IPS-20b (cell line): ENCODE measurements at regions not wholly inside any gene's neighbourhood (a gene's known extent, or its start where the extent isn't known, plus 50 kb on each side); places are given as distances from the start of the nearest gene placed in this dataset.

Source experiments
- H3K27ac ChIP-seq: one replicate; pipeline ENCODE4 v1.5.1; 2013; ENCODE audit warnings: low read length
- H3K27me3 ChIP-seq: 2 replicates; pipeline ENCODE4 v1.6.1; 2013; ENCODE audit warnings: mild to moderate bottlenecking, low read length, inconsistent platforms; ENCODE audit not compliant: insufficient read depth
- H3K36me3 ChIP-seq: 2 replicates; pipeline ENCODE4 v1.6.1; 2013; ENCODE audit warnings: low read depth, mild to moderate bottlenecking, inconsistent platforms, low read length, moderate library complexity; ENCODE audit not compliant: insufficient read depth
- H3K4me1 ChIP-seq: 2 replicates; pipeline ENCODE4 v1.6.1; 2013; ENCODE audit warnings: mild to moderate bottlenecking, control low read depth, inconsistent platforms, low read length, moderate library complexity; ENCODE audit not compliant: insufficient read depth
- H3K4me3 ChIP-seq: 2 replicates; pipeline ENCODE4 v1.5.1; 2013; ENCODE audit warnings: mild to moderate bottlenecking, low read length, inconsistent platforms
- H3K9ac ChIP-seq: 2 replicates; pipeline ENCODE4 v1.6.1; 2013; ENCODE audit warnings: low read depth, mild to moderate bottlenecking, inconsistent platforms, low read length, moderate library complexity
- H3K9me3 ChIP-seq: 2 replicates; pipeline ENCODE4 v1.6.1; 2013; ENCODE audit warnings: mild to moderate bottlenecking, low read depth, low read length, inconsistent platforms; ENCODE audit not compliant: insufficient read depth

GRCh38 chr7:22633954-22634474 is 93.0 kb upstream of the IL6 start:
- Histone ChIP-seq H3K36me3 (no peaks in the 10 kb centered on the region), H3K27me3 (no peaks in the 10 kb centered on the region), H3K9me3 (no peaks in the 10 kb centered on the region), H3K27ac (no peak overlapping the region), H3K4me3 (no peak overlapping the region), H3K4me1 (peaks cover 5% of the 10 kb centered on the region; the same call in 1 of the 2 replicates), H3K9ac (no peak overlapping the region)

- Histone ChIP-seq H3K4me3 (no peak overlapping the region), H3K36me3 (no peaks in the 10 kb centered on the region), H3K9ac (no peak overlapping the region), H3K4me1 (peaks cover 5% of the 10 kb centered on the region; the same call in 1 of the 2 replicates), H3K9me3 (no peaks in the 10 kb centered on the region), H3K27ac (no peak overlapping the region), H3K27me3 (no peaks in the 10 kb centered on the region)
Measured at GRCh38 chr7:22633286-22633953, 93.6 kb upstream of the IL6 start.

GRCh38 chr7:22632674-22633073 is 94.3 kb upstream of the IL6 start:
- peaks cover 5% of the 10 kb centered on the region; the same call in 1 of the 2 replicates for H3K4me1 ChIP-seq
- no peaks in the 10 kb centered on the region for H3K9me3 ChIP-seq
- no peak overlapping the region for H3K9ac ChIP-seq
- H3K27me3 ChIP-seq, result no peaks in the 10 kb centered on the region
- no peak overlapping the region for H3K4me3 ChIP-seq
- H3K36me3 ChIP-seq, result no peaks in the 10 kb centered on the region
- no peak overlapping the region for H3K27ac ChIP-seq

GRCh38 chr7:22631730-22632129 is 95.3 kb upstream of the IL6 start:
- Histone ChIP-seq H3K4me1 (peaks cover 5% of the 10 kb centered on the region; the same call in 1 of the 2 replicates), H3K36me3 (no peaks in the 10 kb centered on the region)

GRCh38 chr7:22630069-22630468 is 96.9 kb upstream of the IL6 start:
- Histone ChIP-seq H3K4me3 (no peak overlapping the region), H3K27me3 (no peaks in the 10 kb centered on the region), H3K36me3 (no peaks in the 10 kb centered on the region), H3K9me3 (no peaks in the 10 kb centered on the region), H3K27ac (no peak overlapping the region), H3K9ac (no peak overlapping the region), H3K4me1 (peaks cover 5% of the 10 kb centered on the region; the same call in 1 of the 2 replicates)

More at GRCh38 chr7:22631730-22632129, 95.3 kb upstream of the IL6 start:
- Histone ChIP-seq H3K27ac (no peak overlapping the region), H3K9me3 (no peaks in the 10 kb centered on the region), H3K9ac (no peak overlapping the region), H3K27me3 (no peaks in the 10 kb centered on the region), H3K4me3 (no peak overlapping the region)

- H3K9me3 ChIP-seq, result no peaks in the 10 kb centered on the region
- no peak overlapping the region for H3K27ac ChIP-seq
- H3K27me3 ChIP-seq, result no peaks in the 10 kb centered on the region
- peaks cover 5% of the 10 kb centered on the region; the same call in 1 of the 2 replicates for H3K4me1 ChIP-seq
- no peak overlapping the region for H3K9ac ChIP-seq
- H3K36me3 ChIP-seq, result no peaks in the 10 kb centered on the region
- H3K4me3 ChIP-seq, result no peak overlapping the region
Measured at GRCh38 chr7:22629056-22629455, 97.9 kb upstream of the IL6 start.

GRCh38 chr7:22628112-22628511 is 98.9 kb upstream of the IL6 start:
- peaks cover 5% of the 10 kb centered on the region; the same call in 1 of the 2 replicates for H3K4me1 ChIP-seq
- H3K4me3 ChIP-seq, result no peak overlapping the region
- H3K27ac ChIP-seq, result no peak overlapping the region
- H3K27me3 ChIP-seq, result no peaks in the 10 kb centered on the region
- no peak overlapping the region for H3K9ac ChIP-seq
- no peaks in the 10 kb centered on the region for H3K9me3 ChIP-seq
- H3K36me3 ChIP-seq, result no peaks in the 10 kb centered on the region

GRCh38 chr7:22627136-22627535 is 99.9 kb upstream of the IL6 start:
- no peak overlapping the region for H3K27ac ChIP-seq
- H3K9ac ChIP-seq, result no peak overlapping the region
- no peaks in the 10 kb centered on the region for H3K27me3 ChIP-seq
- no peaks in the 10 kb centered on the region for H3K9me3 ChIP-seq
- H3K36me3 ChIP-seq, result no peaks in the 10 kb centered on the region
- H3K4me3 ChIP-seq, result no peak overlapping the region
- peaks cover 5% of the 10 kb centered on the region; the same call in 1 of the 2 replicates for H3K4me1 ChIP-seq

GRCh38 chr7:22625251-22625650 is 101.7 kb upstream of the IL6 start:
- no peaks in the 10 kb centered on the region for H3K27me3 ChIP-seq
- H3K36me3 ChIP-seq, result no peaks in the 10 kb centered on the region
- H3K4me3 ChIP-seq, result no peak overlapping the region
- no peaks in the 10 kb centered on the region for H3K9me3 ChIP-seq
- H3K27ac ChIP-seq, result no peak overlapping the region
- H3K4me1 ChIP-seq, result peaks cover 5% of the 10 kb centered on the region; the same call in 1 of the 2 replicates
- no peak overlapping the region for H3K9ac ChIP-seq

GRCh38 chr7:22624781-22625180 is 102.2 kb upstream of the IL6 start:
- Histone ChIP-seq H3K27me3 (no peaks in the 10 kb centered on the region), H3K27ac (no peak overlapping the region), H3K9me3 (no peaks in the 10 kb centered on the region), H3K4me3 (no peak overlapping the region), H3K9ac (no peak overlapping the region), H3K36me3 (no peaks in the 10 kb centered on the region), H3K4me1 (peaks cover 5% of the 10 kb centered on the region; the same call in 1 of the 2 replicates)

GRCh38 chr7:22622116-22622785 is 104.7 kb upstream of the IL6 start:
- no peak overlapping the region for H3K9ac ChIP-seq
- no peaks in the 10 kb centered on the region for H3K4me1 ChIP-seq
- no peak overlapping the region for H3K4me3 ChIP-seq
- no peak overlapping the region for H3K27ac ChIP-seq
- H3K27me3 ChIP-seq, result no peaks in the 10 kb centered on the region
- H3K9me3 ChIP-seq, result peaks cover 21% of the 10 kb centered on the region
- H3K36me3 ChIP-seq, result no peaks in the 10 kb centered on the region

- no peak overlapping the region for H3K9ac ChIP-seq
- no peak overlapping the region for H3K27ac ChIP-seq
- H3K27me3 ChIP-seq, result no peaks in the 10 kb centered on the region
- peaks cover 29% of the 10 kb centered on the region for H3K9me3 ChIP-seq
- H3K36me3 ChIP-seq, result no peaks in the 10 kb centered on the region
- H3K4me3 ChIP-seq, result no peak overlapping the region
- no peaks in the 10 kb centered on the region for H3K4me1 ChIP-seq
Measured at GRCh38 chr7:22618528-22618927, 108.5 kb upstream of the IL6 start.
